Mesothelial cell of epicardium (in vitro differentiated cells): ENCODE measurements at regions not wholly inside any gene's neighbourhood (a gene's known extent, or its start where the extent isn't known, plus 50 kb on each side); places are given as distances from the start of the nearest gene placed in this dataset.
A peak's percentile ranks its signal among the peaks of the same experiment; 100 is the strongest.

ENCODE experiments used
- DNase-seq, 2 experiments: peaks; one replicate each; pipeline ENCODE4 v3.0.0; 2021; ENCODE audit warnings: low spot score in 2 of 2; ENCODE audit not compliant: unreplicated experiment in 2 of 2
- H3K27ac Mint-ChIP-seq: 2 replicates; pipeline ENCODE4 v1.8.0; 2021; ENCODE audit warnings: mixed read lengths
- H3K27me3 Mint-ChIP-seq: 2 replicates; pipeline ENCODE4 v1.8.0; 2021; ENCODE audit warnings: low read depth, mixed read lengths
- H3K36me3 Mint-ChIP-seq: 2 replicates; pipeline ENCODE4 v1.8.0; 2021; ENCODE audit warnings: mixed read lengths
- H3K4me1 Mint-ChIP-seq: 2 replicates; pipeline ENCODE4 v1.8.0; 2021; ENCODE audit warnings: mixed read lengths
- H3K4me3 Mint-ChIP-seq: 2 replicates; pipeline ENCODE4 v1.8.0; 2021; ENCODE audit warnings: mild to moderate bottlenecking, moderate library complexity, mixed read lengths
- H3K9me3 Mint-ChIP-seq: 2 replicates; pipeline ENCODE4 v1.8.0; 2021; ENCODE audit warnings: mixed read lengths
- CTCF ChIP-seq: fragments of 200-600 bp; sonication (generic); IDR thresholded peaks from one replicate; pipeline ENCODE4 v1.5.0; 2021; ENCODE audit warnings: antibody characterized with exemption; ENCODE audit not compliant: unreplicated experiment

GRCh38 chr5:74122175-74122574 is 496.2 kb downstream of the ARHGEF28 start:
- H3K9me3 Mint-ChIP-seq = peaks cover 22% of the 10 kb centered on the region
- peaks cover 13% of the 10 kb centered on the region for H3K36me3 Mint-ChIP-seq
- H3K4me3 Mint-ChIP-seq = no peak overlapping the region
- DNase-seq = no peak
- H3K4me1 Mint-ChIP-seq = peaks cover 36% of the 10 kb centered on the region
- no peaks in the 10 kb centered on the region for H3K27me3 Mint-ChIP-seq
- H3K27ac Mint-ChIP-seq = peak overlapping the region; percentile 37
- TF ChIP-seq CTCF = no peak

GRCh38 chr5:74120585-74120984 is 494.6 kb downstream of the ARHGEF28 start:
- no peaks in the 10 kb centered on the region for H3K27me3 Mint-ChIP-seq
- no peak overlapping the region for H3K4me3 Mint-ChIP-seq
- H3K36me3 Mint-ChIP-seq = peaks cover 13% of the 10 kb centered on the region
- peaks cover 38% of the 10 kb centered on the region for H3K4me1 Mint-ChIP-seq
- peaks cover 22% of the 10 kb centered on the region for H3K9me3 Mint-ChIP-seq
- H3K27ac Mint-ChIP-seq = no peak overlapping the region
- TF ChIP-seq CTCF = no peak
- no peak for DNase-seq

DNA sequence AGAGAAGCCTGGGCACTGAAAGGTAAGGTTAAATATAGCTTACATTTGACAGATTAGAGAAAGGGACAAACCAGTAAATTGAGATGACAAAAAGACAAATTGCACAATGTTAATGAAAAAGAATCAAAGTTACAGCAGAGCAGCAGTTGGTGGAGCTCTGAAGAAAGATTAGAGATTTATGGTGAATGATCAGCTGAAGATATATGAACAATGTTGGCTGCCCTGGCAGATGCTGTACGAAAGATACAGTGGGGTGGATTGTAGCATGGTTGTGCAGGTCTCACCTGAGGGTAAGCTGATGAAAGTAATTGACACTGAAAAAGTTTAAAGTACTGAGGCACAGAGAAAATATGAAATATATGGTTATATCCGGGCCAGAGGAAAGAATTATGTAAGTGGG is 492.1 kb downstream of the ARHGEF28 start:
- Mint-ChIP-seq H3K27me3 (no peaks in the 10 kb centered on the region), H3K4me3 (no peak overlapping the region), H3K4me1 (peaks cover 54% of the 10 kb centered on the region), H3K27ac (no peak overlapping the region), H3K36me3 (peaks cover 13% of the 10 kb centered on the region), H3K9me3 (peaks cover 22% of the 10 kb centered on the region)
- TF ChIP-seq CTCF = no peak
- DNase-seq = no peak

- Mint-ChIP-seq H3K27ac (no peak overlapping the region), H3K9me3 (peaks cover 22% of the 10 kb centered on the region), H3K4me1 (peaks cover 56% of the 10 kb centered on the region), H3K36me3 (peaks cover 13% of the 10 kb centered on the region), H3K27me3 (no peaks in the 10 kb centered on the region), H3K4me3 (no peak overlapping the region)
- no peak for TF ChIP-seq CTCF
- DNase-seq = no peak
These were observed 491.0 kb downstream of the ARHGEF28 start for GRCh38 chr5:74116984-74117383.

- H3K4me1 Mint-ChIP-seq = peaks cover 61% of the 10 kb centered on the region
- H3K27me3 Mint-ChIP-seq = no peaks in the 10 kb centered on the region
- peaks cover 22% of the 10 kb centered on the region for H3K9me3 Mint-ChIP-seq
- TF ChIP-seq CTCF = no peak
- DNase-seq = no peak
- peaks cover 13% of the 10 kb centered on the region for H3K36me3 Mint-ChIP-seq
- H3K4me3 Mint-ChIP-seq = no peak overlapping the region
- no peak overlapping the region for H3K27ac Mint-ChIP-seq
These were observed 490.3 kb downstream of the ARHGEF28 start for GRCh38 chr5:74116266-74116665.

DNA sequence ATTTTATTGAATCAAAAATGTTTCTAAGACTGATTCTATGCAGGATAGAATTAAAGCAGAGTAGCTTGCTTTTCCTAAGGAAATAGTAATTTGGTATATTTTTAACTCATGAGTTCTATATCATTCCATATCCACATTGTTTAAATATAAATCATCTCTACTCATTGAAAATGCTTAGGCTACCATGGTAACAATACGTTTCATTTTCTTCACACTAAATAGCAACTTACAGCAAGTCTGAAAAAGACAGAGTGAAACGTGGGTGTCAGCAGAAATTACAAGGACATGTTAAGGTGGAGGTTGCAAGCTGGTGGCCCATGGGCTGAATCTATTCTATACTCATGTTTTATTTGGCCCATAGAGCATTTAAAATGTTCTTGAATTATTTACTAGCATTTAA is 487.9 kb downstream of the ARHGEF28 start:
- DNase-seq = no peak
- Mint-ChIP-seq H3K9me3 (peaks cover 8% of the 10 kb centered on the region), H3K27ac (peak overlapping the region; percentile 57), H3K36me3 (peaks cover 6% of the 10 kb centered on the region), H3K4me1 (peaks cover 66% of the 10 kb centered on the region), H3K4me3 (no peak overlapping the region), H3K27me3 (no peaks in the 10 kb centered on the region)
- TF ChIP-seq CTCF = no peak
